ENCODE measurements at regions not wholly inside any gene's neighbourhood (a gene's known extent, or its start where the extent isn't known, plus 50 kb on each side); places are given as distances from the start of the nearest gene placed in this dataset.

- DNase-seq (ENCODE audit: low read depth in 1 of 2, low spot score in 1 of 2): no peak
Observed at GRCh38 chr4:89371614-89372013, 64.0 kb upstream of the GPRIN3 start.

GRCh38 chr4:89369581-89369980 lies 62.0 kb upstream of the GPRIN3 start:
- no peak for DNase-seq (ENCODE audit: low read depth in 1 of 2, low spot score in 1 of 2)

DNA sequence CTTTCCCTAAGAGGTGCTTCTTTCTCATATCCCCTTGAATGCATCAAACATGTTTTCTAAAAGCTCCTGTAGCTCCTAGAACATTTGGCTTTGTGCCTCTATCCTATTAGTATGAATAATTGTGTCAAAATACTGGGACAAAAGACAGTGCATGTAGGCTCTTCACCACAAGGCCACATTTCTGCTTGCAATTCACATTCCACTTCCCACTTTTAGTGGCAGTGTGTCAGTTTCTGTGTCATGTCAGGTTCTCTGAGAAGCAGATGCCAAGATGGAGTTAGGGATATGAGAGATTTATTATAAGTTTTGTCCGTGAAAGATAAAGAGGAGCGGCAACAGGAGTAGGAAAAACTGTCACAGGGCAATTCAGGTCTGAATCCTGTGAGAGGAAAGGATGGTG lies 61.3 kb upstream of the GPRIN3 start:
- DNase-seq (ENCODE audit: low read depth in 1 of 2, low spot score in 1 of 2): no peak

DNA sequence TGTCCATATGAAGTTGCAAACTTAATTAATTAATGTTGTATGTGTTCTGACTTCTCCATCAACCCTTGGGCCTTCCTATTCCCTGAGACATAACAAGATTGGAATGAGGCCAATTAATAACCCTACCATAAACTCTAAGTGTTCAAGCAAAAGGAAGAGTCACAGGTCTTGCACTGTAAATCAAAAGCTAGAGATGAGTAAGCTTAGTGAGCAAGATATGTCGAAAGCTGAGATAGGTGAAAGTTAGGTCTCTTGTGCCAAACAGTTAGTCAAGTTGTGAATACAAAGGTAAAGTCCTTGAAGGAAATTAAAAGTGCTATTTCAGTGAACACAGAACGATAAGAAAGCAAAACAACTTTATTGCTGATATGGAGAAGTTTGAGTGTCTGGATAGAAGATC lies 58.2 kb upstream of the GPRIN3 start:
- DNase-seq (ENCODE audit: low read depth in 1 of 2, low spot score in 1 of 2): no peak

- DNase-seq (ENCODE audit: low read depth in 1 of 2, low spot score in 1 of 2): no peak
Observed at GRCh38 chr4:89365375-89365774, 57.8 kb upstream of the GPRIN3 start.

GRCh38 chr4:89364541-89364940 lies 56.9 kb upstream of the GPRIN3 start:
- DNase-seq (ENCODE audit: low read depth in 1 of 2, low spot score in 1 of 2): no peak

DNA sequence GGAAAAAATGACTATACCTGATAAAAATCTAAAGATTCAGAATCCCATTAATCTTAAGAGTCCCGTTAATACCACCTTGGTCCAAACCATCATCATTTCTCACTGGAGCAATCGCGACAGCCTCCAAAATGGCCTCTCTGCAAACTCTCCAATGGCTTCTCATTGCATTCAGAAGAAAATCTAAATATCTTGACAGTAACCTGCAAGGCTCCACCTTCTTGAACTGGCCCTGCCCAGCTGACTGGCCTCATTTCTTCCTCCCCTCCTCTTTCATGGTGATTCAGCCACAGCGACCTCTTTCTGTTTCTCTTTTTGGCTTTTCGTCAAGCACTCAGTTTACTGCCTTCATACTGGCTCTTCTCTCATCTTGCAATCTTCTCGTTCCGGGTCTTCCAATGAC lies 56.2 kb upstream of the GPRIN3 start:
- no peak for DNase-seq (ENCODE audit: low read depth in 1 of 2, low spot score in 1 of 2)

GRCh38 chr4:89358935-89359638 lies 51.5 kb upstream of the GPRIN3 start:
- DNase-seq (ENCODE audit: low read depth in 1 of 2, low spot score in 1 of 2): no peak

DNA sequence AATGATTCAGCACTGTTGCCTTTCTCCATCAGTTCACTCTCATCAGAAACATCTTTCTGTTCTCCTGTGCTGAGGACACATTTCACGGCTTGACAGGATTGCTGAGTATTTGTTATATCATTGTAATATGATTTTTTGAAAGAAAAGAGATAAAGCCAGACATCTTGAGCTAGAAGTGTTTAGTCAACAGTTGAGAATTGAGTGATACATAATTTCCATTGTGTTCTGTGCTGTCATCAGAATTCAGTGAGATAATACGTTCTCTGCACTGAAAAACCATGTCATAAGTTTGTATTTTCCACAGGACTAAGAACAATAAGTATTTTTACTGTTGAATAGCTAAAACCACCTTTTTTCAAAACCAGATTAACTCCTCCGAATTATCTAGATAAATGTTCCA lies 50.2 kb upstream of the GPRIN3 start:
- DNase-seq (ENCODE audit: low read depth in 1 of 2, low spot score in 1 of 2): no peak
